GM18519 (cell line): ENCODE measurements at regions not wholly inside any gene's neighbourhood (a gene's known extent, or its start where the extent isn't known, plus 50 kb on each side); places are given as distances from the start of the nearest gene placed in this dataset.
"Not testable (repeated sequence)": the region's sequence is repeated elsewhere in the genome, so short reads cannot be mapped to it uniquely, and the experiment has no call there.

Experiments used
- ATAC-seq: cut with Tn5 transposase; IDR thresholded peaks from one replicate; pipeline ENCODE4 v1.9.1; 2021; ENCODE audit warnings: mild to moderate bottlenecking, moderate library complexity; ENCODE audit not compliant: unreplicated experiment, low FRiP score

- not testable (repeated sequence) for ATAC-seq
Measured at GRCh38 chr10:95137990-95138625, 55.9 kb upstream of the ACSM6 start.

GRCh38 chr10:95134490-95134889, 59.5 kb upstream of the ACSM6 start:
- no peak for ATAC-seq

DNA sequence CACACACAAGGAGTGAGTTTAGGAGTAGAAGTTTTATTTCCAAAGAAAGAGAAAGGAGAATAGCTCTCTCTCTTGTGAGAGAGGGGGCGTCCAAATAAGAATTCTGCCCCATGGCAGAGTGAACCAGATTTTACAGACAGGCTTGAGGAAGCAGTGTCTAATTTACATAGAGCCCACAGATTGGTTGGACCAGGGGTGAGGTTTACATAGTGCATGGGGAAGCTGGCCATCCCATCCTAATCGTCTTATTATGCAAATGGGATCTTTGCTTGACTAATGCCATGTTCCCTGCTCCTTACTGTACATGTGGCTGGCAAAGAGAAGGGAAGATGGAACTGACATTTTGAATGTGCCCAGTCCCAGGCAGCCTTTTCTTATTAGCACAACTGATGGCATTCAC, 60.0 kb upstream of the ACSM6 start:
- no peak for ATAC-seq

GRCh38 chr10:95133016-95133752, 60.9 kb upstream of the ACSM6 start:
- ATAC-seq, result peak; percentile 94

DNA sequence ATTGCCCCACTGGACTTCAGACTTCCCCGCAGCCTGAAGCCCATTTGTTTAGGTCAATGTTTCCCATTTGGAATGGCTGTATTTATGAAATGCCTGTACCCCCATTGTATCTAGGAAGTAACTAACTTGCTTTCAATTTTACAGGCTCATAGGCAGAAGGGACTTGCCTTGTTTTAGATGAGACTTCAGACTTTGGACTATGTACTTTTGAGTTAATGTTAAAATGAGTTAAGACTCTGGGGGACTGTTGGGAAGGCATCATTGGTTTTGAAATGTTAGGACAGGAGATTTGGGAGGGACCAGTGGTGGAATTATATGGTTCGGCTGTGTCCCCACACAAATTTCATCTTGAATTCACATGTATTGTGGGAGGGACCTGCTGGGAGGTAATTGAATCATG, 61.1 kb upstream of the CYP2C8 start:
- ATAC-seq, result not testable (repeated sequence)

- ATAC-seq, result no peak
Measured at GRCh38 chr10:95125582-95125981, 56.3 kb upstream of the CYP2C8 start.

DNA sequence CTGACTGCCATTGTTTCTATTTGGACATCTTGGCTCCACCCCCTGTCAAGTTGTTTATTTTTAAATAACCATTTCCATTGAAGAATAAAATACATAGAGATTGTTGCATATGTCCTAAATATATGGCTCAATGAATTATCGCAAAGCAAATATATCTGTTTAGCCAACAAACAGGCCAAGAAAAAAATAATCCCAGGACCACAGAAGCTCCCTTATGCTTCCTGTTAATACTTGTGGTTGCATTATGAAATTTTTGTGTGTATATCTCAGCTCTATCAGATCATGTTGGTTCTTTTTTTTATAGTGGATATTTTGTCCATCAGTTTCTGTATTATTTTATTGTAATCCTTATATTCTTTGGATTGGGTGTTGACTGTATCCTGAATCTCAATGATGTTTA, 53.4 kb upstream of the CYP2C8 start:
- no peak for ATAC-seq

- ATAC-seq, result no peak
Measured at GRCh38 chr10:95121904-95122303, 52.6 kb upstream of the CYP2C8 start.
